Endothelial cell of umbilical vein (primary cell): ENCODE measurements at regions not wholly inside any gene's neighbourhood (a gene's known extent, or its start where the extent isn't known, plus 50 kb on each side); places are given as distances from the start of the nearest gene placed in this dataset.

ENCODE experiments used
- BruUV-seq: library from RNA; stranded (reverse); fragments of 400-500 nt; replicated peaks from 2 replicates; lab custom pipeline; 2021; lab: Mats Ljungman, UMichigan
- CTCF ChIA-PET: fragments of 300-600, 350-600 bp; sonication (Branson Sonifier 250); formaldehyde crosslinking; loops from one replicate; lab custom pipeline; 2021; ENCODE audit warnings: antibody characterized with exemption, inconsistent platforms; lab: Charles Lee
- POLR2A ChIA-PET: fragments of 300-600, 350-600 bp; sonication (Branson Sonifier 250); formaldehyde crosslinking; loops from one replicate; lab custom pipeline; 2021; ENCODE audit warnings: antibody characterized with exemption, inconsistent platforms; lab: Charles Lee
- DNase-seq: peaks from one replicate; pipeline ENCODE4 v3.0.0-alpha.2; 2011; ENCODE audit warnings: low read depth, low spot score
- FAIRE-seq: peaks from 2 replicates; lab custom pipeline; 2011; peaks lifted over from hg19 to GRCh38; lab: Jason Lieb, UNC
- H2AFZ ChIP-seq: 2 replicates; pipeline ENCODE4 v1.6.0; 2012; ENCODE audit warnings: low read depth, low read length, control low read depth, inconsistent platforms
- H3K27ac ChIP-seq: 2 replicates; pipeline ENCODE4 v1.5.1; 2011; ENCODE audit warnings: low read depth, mild to moderate bottlenecking, control low read depth, low read length, moderate library complexity; ENCODE audit not compliant: insufficient read depth
- H3K27me3 ChIP-seq, 2 experiments: 2 replicates each; pipeline versions ENCODE4 v1.6.0 to v1.6.1; 2011; ENCODE audit warnings: low read length in 2 of 2, mixed read lengths in 1 of 2; ENCODE audit not compliant: control insufficient read depth in 2 of 2, insufficient read depth in 2 of 2
- H3K36me3 ChIP-seq, 2 experiments: 2 replicates in 1 of 2; 3 replicates in 1 of 2; pipeline ENCODE4 v1.5.1; 2011; ENCODE audit warnings: low read length in 2 of 2, mild to moderate bottlenecking in 1 of 2, moderate library complexity in 1 of 2; ENCODE audit not compliant: control insufficient read depth in 2 of 2, insufficient read depth in 2 of 2; ENCODE audit errors: extremely low read depth in 1 of 2
- H3K4me1 ChIP-seq: 3 replicates; pipeline ENCODE4 v1.5.1; 2011; ENCODE audit warnings: mild to moderate bottlenecking, low read length; ENCODE audit not compliant: control insufficient read depth, insufficient read depth; ENCODE audit errors: extremely low read depth
- H3K4me2 ChIP-seq: 2 replicates; pipeline ENCODE4 v1.6.1; 2011; ENCODE audit warnings: low read length, control low read depth, mixed read lengths; ENCODE audit not compliant: insufficient read depth
- H3K4me3 ChIP-seq, 3 experiments: fragments of 200-600 bp in 1 of 3; sonication (generic), shearing (Covaris generic) in 1 of 3; replicated peaks in 1 of 3; 2 replicates each; pipeline ENCODE4 v1.5.1; 2011 to 2016; ENCODE audit warnings: control low read depth in 3 of 3, low read length in 3 of 3, mild to moderate bottlenecking in 2 of 3, inconsistent platforms in 1 of 3, low read depth in 1 of 3, moderate library complexity in 1 of 3; ENCODE audit not compliant: insufficient read depth in 1 of 3
- H3K79me2 ChIP-seq: 2 replicates; pipeline ENCODE4 v1.6.0; 2012; ENCODE audit warnings: low read length, inconsistent platforms; ENCODE audit not compliant: control insufficient read depth, insufficient read depth
- H3K9ac ChIP-seq: replicated peaks from 2 replicates; pipeline ENCODE3; 2011; ENCODE audit warnings: low read length, control low read depth; ENCODE audit not compliant: insufficient read depth; ENCODE audit errors: extremely low read depth
- H3K9me1 ChIP-seq: replicated peaks from 3 replicates; pipeline ENCODE4 v1.6.0; 2011; ENCODE audit warnings: mild to moderate bottlenecking, low read length; ENCODE audit not compliant: control insufficient read depth, insufficient read depth; ENCODE audit errors: extremely low read depth
- H3K9me3 ChIP-seq: replicated peaks from 2 replicates; pipeline ENCODE4 v1.5.1; 2012; ENCODE audit warnings: low read length, inconsistent platforms; ENCODE audit not compliant: control insufficient read depth, insufficient read depth
- H4K20me1 ChIP-seq: replicated peaks from 2 replicates; pipeline ENCODE3; 2011; ENCODE audit warnings: mild to moderate bottlenecking, low read length; ENCODE audit not compliant: control insufficient read depth, insufficient read depth; ENCODE audit errors: extremely low read depth
- CTCF ChIP-seq, 2 donors: IDR thresholded peaks; 1 replicate in 1 of 2; 2 replicates in 1 of 2; pipeline ENCODE4 v1.5.1; 2011; ENCODE audit warnings: low read length in 2 of 2, mild to moderate bottlenecking in 2 of 2, moderate library complexity in 2 of 2, control low read depth in 1 of 2, inconsistent platforms in 1 of 2, low read depth in 1 of 2; ENCODE audit not compliant: insufficient read depth in 1 of 2; ENCODE audit errors: extremely low read depth in 1 of 2
- EZH2 ChIP-seq: IDR thresholded peaks from 2 replicates; pipeline ENCODE4 v1.6.1; 2012; ENCODE audit warnings: borderline replicate concordance, low read depth, mild to moderate bottlenecking, moderate library complexity, low read length, inconsistent platforms; ENCODE audit not compliant: severe bottlenecking
- FOS ChIP-seq: IDR thresholded peaks from 2 replicates; pipeline ENCODE4 v1.6.1; 2011; ENCODE audit warnings: mild to moderate bottlenecking, low read length, moderate library complexity, borderline replicate concordance; ENCODE audit not compliant: insufficient read depth
- GATA2 ChIP-seq: IDR thresholded peaks from 2 replicates; pipeline ENCODE4 v1.7.0; 2011; ENCODE audit warnings: low read depth, mild to moderate bottlenecking, moderate library complexity, mixed read lengths, low read length; ENCODE audit not compliant: insufficient read length, insufficient read depth
- JUN ChIP-seq: IDR thresholded peaks from 2 replicates; pipeline ENCODE4 v1.6.1; 2011; ENCODE audit warnings: borderline replicate concordance, low read depth; ENCODE audit not compliant: insufficient read length, insufficient read depth
- MAX ChIP-seq: IDR thresholded peaks from 2 replicates; pipeline ENCODE4 v1.6.1; 2011; ENCODE audit not compliant: insufficient read depth, insufficient read length
- MYC ChIP-seq: IDR thresholded peaks from one replicate; pipeline ENCODE4 v1.6.1; 2011; ENCODE audit warnings: mild to moderate bottlenecking, low read depth, low read length
- POLR2A ChIP-seq: IDR thresholded peaks from 2 replicates; pipeline ENCODE4 v1.6.1; 2012; ENCODE audit warnings: low read depth, mild to moderate bottlenecking, control low read depth, low read length
- POLR2AphosphoS5 ChIP-seq: IDR thresholded peaks from 2 replicates; pipeline ENCODE4 v1.6.1; 2012; ENCODE audit warnings: low read depth, mild to moderate bottlenecking, control low read depth, low read length, moderate library complexity; ENCODE audit not compliant: insufficient read depth
- dilution Hi-C: fragments of 300-500 bp; cut with MboI; formaldehyde crosslinking; loops from one replicate; pipeline ENCODE4 v1.15.0; 2019; ENCODE audit warnings: low sequenced_read_pairs; ENCODE audit not compliant: extremely low pct_ligation_motif_present
- intact Hi-C: fragments of 100-400 bp; cut with micrococcal nuclease; formaldehyde crosslinking; loops from one replicate; pipeline ENCODE4 v1.10.0; 2022

GRCh38 chr20:48558906-48559305 is 268.9 kb downstream of the PREX1 start:
- Histone ChIP-seq H3K4me3 (no peak overlapping the region), H3K9me1 (no peaks in the 10 kb centered on the region), H3K4me2 (no peak overlapping the region), H3K9ac (no peak overlapping the region), H3K9me3 (no peaks in the 10 kb centered on the region), H3K36me3 (no peaks in the 10 kb centered on the region), H4K20me1 (no peaks in the 10 kb centered on the region), H2AFZ (no peak overlapping the region), H3K27ac (no peak overlapping the region), H3K4me1 (no peaks in the 10 kb centered on the region), H3K79me2 (no peaks in the 10 kb centered on the region), H3K27me3 (no peaks in the 10 kb centered on the region)
- POLR2A ChIA-PET: no interaction called here
- no peak for TF ChIP-seq EZH2
- TF ChIP-seq CTCF (IDR thresholded peaks at IDR 0.05; ENCODE audit: extremely low read depth in 1 of 2, insufficient read depth in 1 of 2, low read depth in 1 of 2, low read length in 2 of 2): no peak
- TF ChIP-seq MAX: no peak
- TF ChIP-seq MYC: no peak
- TF ChIP-seq POLR2AphosphoS5: no peak
- no peak for TF ChIP-seq POLR2A
- TF ChIP-seq JUN: no peak
- TF ChIP-seq FOS: no peak
- TF ChIP-seq GATA2: no peak
- BruUV-seq: no TSS peak
- FAIRE-seq: no peak
- CTCF ChIA-PET: no interaction called here
- intact Hi-C loops (no loop called here), dilution Hi-C loops (no loop called here)
- no peak for DNase-seq
